Inflammatory macrophage treated with lipopolysaccharide for 4 hours (primary cell): ENCODE measurements at regions not wholly inside any gene's neighbourhood (a gene's known extent, or its start where the extent isn't known, plus 50 kb on each side); places are given as distances from the start of the nearest gene placed in this dataset.
"Not testable (repeated sequence)": the region's sequence is repeated elsewhere in the genome, so short reads cannot be mapped to it uniquely, and the experiment has no call there.

ENCODE experiments used
- DNase-seq: peaks from one replicate; pipeline ENCODE4 v3.0.0-alpha.2; 2020

GRCh38 chr3:73835945-73836344 lies 211.2 kb upstream of the PDZRN3 start:
- DNase-seq, result no peak

DNA sequence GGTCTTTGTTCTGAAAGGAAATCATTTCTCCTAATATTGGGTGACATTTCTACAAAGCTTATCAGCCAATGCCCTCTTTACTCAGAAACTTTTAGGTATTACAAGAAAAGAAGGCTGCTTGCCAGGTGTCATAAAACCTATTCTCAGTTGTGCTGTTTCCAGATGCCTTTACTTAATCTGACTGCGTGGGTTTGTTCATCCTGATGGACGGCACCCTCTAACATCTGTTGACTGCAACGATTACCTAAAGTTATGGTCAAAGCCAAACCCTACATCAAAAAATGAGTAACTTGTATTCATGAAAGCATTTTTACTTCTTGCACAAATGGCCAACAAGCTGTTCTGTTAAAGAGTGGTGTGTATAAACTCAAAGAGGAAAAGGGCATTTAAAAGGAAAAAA lies 207.7 kb upstream of the PDZRN3 start:
- no peak for DNase-seq

DNA sequence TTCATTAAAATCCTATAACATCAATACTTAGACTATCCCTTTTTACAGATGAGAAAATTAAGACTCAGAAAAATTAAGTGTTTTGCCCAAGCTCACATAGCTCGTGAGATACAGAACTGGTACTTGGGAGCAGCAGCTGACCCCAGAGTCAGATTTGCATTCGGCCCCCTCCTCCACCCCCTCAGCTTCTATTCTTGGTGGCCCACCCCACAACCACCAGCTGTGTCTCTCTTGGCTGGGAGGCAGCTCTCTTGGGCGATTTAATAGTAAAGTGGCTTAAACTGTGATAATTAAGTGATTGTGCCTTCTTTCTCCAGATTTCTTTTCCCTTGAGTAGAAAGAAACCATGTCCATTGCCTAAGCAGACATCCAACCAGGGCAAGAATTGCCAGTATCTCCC lies 203.6 kb upstream of the PDZRN3 start:
- DNase-seq, result no peak

- no peak for DNase-seq
Observed at GRCh38 chr3:73827725-73828211, 203.0 kb upstream of the PDZRN3 start.

- DNase-seq, result no peak
Observed at GRCh38 chr3:73827204-73827603, 202.5 kb upstream of the PDZRN3 start.

GRCh38 chr3:73820896-73821295 lies 196.2 kb upstream of the PDZRN3 start:
- not testable (repeated sequence) for DNase-seq

DNA sequence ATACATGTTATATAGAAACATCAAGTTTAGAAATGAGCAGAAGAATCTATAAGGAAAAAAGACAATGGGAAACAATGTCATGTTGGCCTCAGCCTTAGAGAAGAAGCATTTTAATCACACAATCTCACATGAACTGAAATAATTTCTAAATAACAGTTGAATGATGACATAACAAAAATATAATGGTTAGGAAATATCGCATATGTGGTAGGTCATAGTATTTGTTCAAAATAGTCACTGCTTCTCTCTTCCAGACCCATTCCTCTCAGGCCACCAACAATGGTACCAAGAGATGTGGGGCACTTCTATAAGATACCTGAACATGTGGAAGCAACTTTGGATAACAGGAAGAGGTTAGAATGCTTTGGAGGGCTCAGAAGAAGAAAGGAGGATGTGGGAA lies 195.7 kb upstream of the PDZRN3 start:
- no peak for DNase-seq

GRCh38 chr3:73815966-73816365 lies 191.2 kb upstream of the PDZRN3 start:
- DNase-seq, result no peak

GRCh38 chr3:73813692-73814292 lies 189.1 kb upstream of the PDZRN3 start:
- DNase-seq, result no peak

DNA sequence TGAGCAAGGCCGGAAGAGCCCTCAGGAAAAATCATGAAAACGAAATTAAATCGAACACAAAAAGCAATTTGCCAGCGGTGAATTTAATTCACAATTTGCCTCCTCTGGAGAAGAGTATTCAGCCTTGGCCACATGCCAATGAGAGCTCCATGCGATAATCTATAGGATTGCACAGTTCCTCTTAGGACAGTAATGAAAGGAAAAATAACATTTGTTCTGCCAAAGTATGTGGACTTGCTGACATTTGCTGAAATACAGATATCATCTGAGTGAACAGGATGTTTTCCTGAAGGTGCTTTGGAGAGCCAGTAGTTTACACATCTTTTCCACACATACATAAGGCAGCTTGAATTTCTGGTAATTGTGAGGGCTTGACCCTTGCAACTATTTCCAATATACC lies 188.6 kb upstream of the PDZRN3 start:
- DNase-seq, result peak; percentile 15

DNA sequence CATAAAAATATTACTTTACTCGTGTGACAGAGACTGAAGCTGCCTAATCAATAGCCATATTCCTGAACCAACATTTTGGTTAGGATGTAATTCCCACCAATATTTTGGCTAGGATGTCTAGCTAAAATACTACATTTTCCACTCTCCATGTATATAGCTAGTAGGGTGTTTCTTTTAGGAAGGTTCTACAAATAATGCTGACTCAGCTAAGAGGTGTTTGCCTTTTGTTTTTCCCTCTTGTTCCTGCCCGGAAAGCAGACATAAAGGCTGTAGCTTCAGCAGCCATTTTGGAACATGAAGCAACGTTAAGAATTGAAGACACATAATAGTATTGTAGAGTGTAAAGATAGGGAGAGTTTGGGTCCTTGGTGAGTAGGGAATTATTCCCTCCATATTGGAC lies 187.3 kb upstream of the PDZRN3 start:
- no peak for DNase-seq

GRCh38 chr3:73808862-73809509 lies 184.2 kb upstream of the PDZRN3 start:
- DNase-seq, result no peak

DNA sequence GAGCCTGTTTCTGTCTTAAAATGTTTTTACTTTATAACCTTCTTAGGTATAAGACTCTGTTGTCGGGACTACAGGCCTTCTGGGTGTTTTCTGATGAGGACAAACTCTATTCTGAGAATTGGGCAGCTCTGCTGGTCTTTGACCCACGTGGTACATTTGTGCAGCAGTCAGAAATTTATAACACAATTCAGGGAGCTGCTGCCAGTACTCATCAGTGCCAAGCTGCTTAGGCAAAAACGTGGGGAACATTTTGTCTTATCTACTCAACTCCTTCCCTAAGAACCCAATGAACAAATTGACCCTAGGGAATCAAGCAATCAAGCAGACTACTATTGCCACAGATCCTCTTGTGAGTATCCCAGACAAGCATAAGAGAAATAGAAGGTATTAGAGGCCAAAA lies 180.7 kb upstream of the PDZRN3 start:
- no peak for DNase-seq

GRCh38 chr3:73804204-73804603 lies 179.5 kb upstream of the PDZRN3 start:
- DNase-seq, result no peak

GRCh38 chr3:73801444-73801843 lies 176.7 kb upstream of the PDZRN3 start:
- no peak for DNase-seq

GRCh38 chr3:73797311-73797710 lies 172.6 kb upstream of the PDZRN3 start:
- DNase-seq, result no peak

DNA sequence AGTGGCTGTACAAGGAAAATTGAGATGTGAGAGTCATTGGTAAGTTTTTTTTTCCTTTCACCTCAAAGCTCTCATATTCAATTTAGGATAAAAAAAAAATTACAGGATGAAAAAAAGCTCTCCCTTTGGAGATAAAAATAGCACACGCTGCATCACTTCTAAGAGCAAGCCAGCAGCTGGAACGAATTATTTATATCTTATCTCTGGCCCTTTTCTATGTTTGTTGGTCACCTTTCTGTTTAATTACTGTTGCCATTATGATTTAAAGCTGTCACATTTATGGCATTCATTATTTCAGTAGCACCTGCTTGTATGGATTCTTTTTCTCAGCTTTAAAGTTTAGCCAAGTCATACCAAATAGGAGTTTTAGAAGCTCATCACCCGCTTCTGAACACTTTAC lies 171.6 kb upstream of the PDZRN3 start:
- no peak for DNase-seq

DNA sequence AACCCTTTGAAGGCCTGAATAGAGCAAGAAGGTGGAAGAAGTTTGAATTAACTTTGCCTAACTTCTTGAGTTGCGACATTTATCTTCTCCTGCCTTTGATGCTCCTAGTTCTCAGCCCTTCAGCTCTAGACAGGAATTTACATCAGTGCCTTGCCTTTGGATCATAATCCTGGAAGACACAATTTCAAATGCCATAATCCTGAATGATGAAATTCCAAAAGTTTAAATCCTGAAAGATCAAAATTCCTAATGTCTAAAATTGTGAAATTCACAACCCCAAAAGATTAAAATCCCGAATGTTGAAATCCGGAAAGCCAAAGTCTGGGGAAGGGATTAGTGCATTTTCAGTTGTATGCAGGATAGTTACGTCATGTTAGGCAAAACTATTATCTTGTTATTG lies 166.6 kb upstream of the PDZRN3 start:
- DNase-seq, result no peak

DNA sequence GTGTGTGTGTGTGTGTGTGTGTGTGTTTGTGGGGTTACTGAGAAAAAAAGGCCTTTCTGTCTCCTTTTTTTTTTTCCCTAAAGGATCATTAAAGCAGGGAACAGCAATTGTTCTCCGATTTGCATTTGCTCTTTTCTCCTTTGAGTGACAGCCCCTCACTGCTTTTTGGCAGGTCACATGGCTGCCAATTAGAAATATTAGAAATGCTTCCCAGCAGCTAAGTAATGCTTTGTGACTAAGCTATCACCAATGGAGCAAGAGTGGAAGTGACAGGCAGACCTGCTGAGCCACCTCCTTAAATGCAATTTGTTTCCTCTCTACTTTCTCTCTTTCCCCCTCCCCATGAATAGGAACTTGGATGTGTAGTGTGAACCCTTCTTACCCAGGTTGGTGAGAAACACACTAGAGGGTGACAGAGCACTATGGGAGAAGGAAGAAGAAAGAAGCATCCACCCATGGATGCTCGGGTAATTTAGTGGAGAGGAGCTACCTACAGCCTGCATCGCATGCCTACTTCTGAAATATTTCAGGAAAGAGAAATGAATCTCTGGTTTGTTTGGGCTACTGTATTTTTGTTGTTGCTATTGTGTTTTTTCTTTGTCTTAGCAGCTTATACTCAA lies 165.2 kb upstream of the PDZRN3 start:
- no peak for DNase-seq

GRCh38 chr3:73787620-73788019 lies 162.9 kb upstream of the PDZRN3 start:
- DNase-seq, result no peak

GRCh38 chr3:73786998-73787397 lies 162.3 kb upstream of the PDZRN3 start:
- no peak for DNase-seq

DNA sequence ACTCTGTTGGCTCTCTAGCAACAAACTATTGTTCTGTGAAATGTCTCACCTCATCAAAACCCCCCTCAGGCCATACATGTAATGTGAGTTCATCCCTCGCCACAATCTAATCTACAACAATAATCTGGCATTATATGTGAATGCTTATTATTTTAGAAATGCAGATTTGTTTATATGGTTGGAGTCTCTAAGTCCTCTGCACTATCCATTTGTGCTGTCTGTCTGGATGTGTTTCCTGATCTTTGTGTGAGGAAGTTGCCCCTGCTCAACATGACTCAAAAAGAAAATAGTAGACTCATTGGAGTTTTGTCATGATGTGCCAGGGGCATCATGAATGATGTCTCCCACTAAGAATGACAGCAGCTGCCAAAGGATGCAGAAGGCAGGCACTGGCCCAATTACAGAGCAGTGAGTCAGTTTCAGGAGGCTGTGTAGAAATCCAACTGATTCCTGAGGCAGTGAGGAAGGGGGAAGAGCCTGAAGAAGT lies 161.6 kb upstream of the PDZRN3 start:
- DNase-seq, result peak; percentile 12

GRCh38 chr3:73784686-73785392 lies 160.1 kb upstream of the PDZRN3 start:
- DNase-seq, result peak; percentile 17

DNA sequence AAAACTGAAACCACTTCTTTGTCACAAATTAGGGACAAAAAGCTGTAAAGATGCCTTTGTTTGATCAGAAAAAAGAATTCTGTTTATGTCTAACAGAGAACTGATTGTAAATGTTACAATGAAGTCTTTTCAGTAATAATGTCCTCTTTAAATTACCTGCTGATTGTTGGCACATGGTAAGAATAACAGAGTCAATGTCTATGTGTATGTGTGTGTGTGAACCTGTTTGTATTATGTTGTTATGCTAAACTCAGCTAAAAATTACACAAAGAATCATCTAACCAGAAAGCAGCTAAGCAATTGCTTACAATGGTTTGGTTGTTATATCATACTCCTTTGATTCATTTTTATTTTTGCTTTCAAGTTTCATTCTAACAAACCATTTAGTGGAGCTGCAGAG lies 159.1 kb upstream of the PDZRN3 start:
- no peak for DNase-seq
